WTC11 (cell line): ENCODE measurements at regions not wholly inside any gene's neighbourhood (a gene's known extent, or its start where the extent isn't known, plus 50 kb on each side); places are given as distances from the start of the nearest gene placed in this dataset.

Experiments used
- ATAC-seq: fragments of 200-7000 bp; cut with Tn5 transposase; 2 replicates; pipeline ENCODE4 v1.10.0; 2021; ENCODE audit warnings: mild to moderate bottlenecking, moderate library complexity
- CTCF ChIA-PET: fragments of 300-600 bp; sonication (Branson Sonifier 250); formaldehyde crosslinking; loops from one replicate; lab custom pipeline; 2021; ENCODE audit warnings: antibody characterized with exemption; lab: Charles Lee
- POLR2A ChIA-PET: fragments of 350-600 bp; sonication (Branson Sonifier 250); formaldehyde crosslinking; loops from one replicate; lab custom pipeline; 2021; ENCODE audit warnings: antibody characterized with exemption; lab: Charles Lee
- DNase-seq: peaks from one replicate; pipeline ENCODE4 v3.0.0; 2021; ENCODE audit warnings: low spot score
- H3K27ac Mint-ChIP-seq: 2 replicates; pipeline ENCODE4 v1.8.0; 2021; ENCODE audit warnings: mixed read lengths
- H3K27me3 Mint-ChIP-seq: 2 replicates; pipeline ENCODE4 v1.8.0; 2021; ENCODE audit warnings: low read depth, mild to moderate bottlenecking, moderate library complexity, mixed read lengths
- H3K36me3 Mint-ChIP-seq: 2 replicates; pipeline ENCODE4 v1.8.0; 2021; ENCODE audit warnings: mixed read lengths
- H3K4me1 Mint-ChIP-seq: 2 replicates; pipeline ENCODE4 v1.8.0; 2022; ENCODE audit warnings: mixed read lengths
- H3K4me3 Mint-ChIP-seq: 2 replicates; pipeline ENCODE4 v1.8.0; 2021; ENCODE audit warnings: mild to moderate bottlenecking, moderate library complexity, mixed read lengths
- H3K9me3 Mint-ChIP-seq: 2 replicates; pipeline ENCODE4 v1.8.0; 2021; ENCODE audit warnings: mixed read lengths
- CREB1 ChIP-seq: sonication (generic); formaldehyde crosslinking; IDR thresholded peaks from 2 replicates; pipeline ENCODE4 v1.8.0; 2023; ENCODE audit warnings: mild to moderate bottlenecking, missing genetic modification reagents
- E2F1 ChIP-seq: sonication (generic); formaldehyde crosslinking; IDR thresholded peaks from 2 replicates; pipeline ENCODE4 v1.8.0; 2022; ENCODE audit warnings: mild to moderate bottlenecking, missing genetic modification reagents
- FOXK1 ChIP-seq: sonication (generic); formaldehyde crosslinking; IDR thresholded peaks from 2 replicates; pipeline ENCODE4 v1.8.0; 2022; ENCODE audit warnings: mild to moderate bottlenecking, moderate library complexity, missing genetic modification reagents
- FOXP4 ChIP-seq: sonication (generic); formaldehyde crosslinking; IDR thresholded peaks from 2 replicates; pipeline ENCODE4 v1.8.0; 2022; ENCODE audit warnings: mild to moderate bottlenecking, missing genetic modification reagents
- NFATC4 ChIP-seq: fragments of 250-450 bp; sonication (Bioruptor Pico); IDR thresholded peaks from 2 replicates; pipeline ENCODE4 v1.9.0; 2021; ENCODE audit warnings: mild to moderate bottlenecking
- RELA ChIP-seq: sonication (generic); formaldehyde crosslinking; IDR thresholded peaks from 2 replicates; pipeline ENCODE4 v1.8.1; 2022; ENCODE audit warnings: missing genetic modification reagents, mild to moderate bottlenecking, borderline replicate concordance
- TEAD1 ChIP-seq: sonication (generic); formaldehyde crosslinking; IDR thresholded peaks from 2 replicates; pipeline ENCODE4 v1.8.0; 2022; ENCODE audit warnings: mild to moderate bottlenecking, missing genetic modification reagents
- ZBTB43 ChIP-seq: sonication (generic); formaldehyde crosslinking; IDR thresholded peaks from 2 replicates; pipeline ENCODE4 v1.8.1; 2023; ENCODE audit warnings: mild to moderate bottlenecking, missing genetic modification reagents
- ZNF232 ChIP-seq: sonication (generic); formaldehyde crosslinking; IDR thresholded peaks from 2 replicates; pipeline ENCODE4 v1.8.0; 2022; ENCODE audit warnings: mild to moderate bottlenecking, missing genetic modification reagents
- ZNF396 ChIP-seq: fragments of 250-450 bp; sonication (Bioruptor Pico); IDR thresholded peaks from 2 replicates; pipeline ENCODE4 v1.8.0; 2021; ENCODE audit warnings: mild to moderate bottlenecking, moderate library complexity, borderline replicate concordance
- ZNF416 ChIP-seq: fragments of 250-450 bp; sonication (Bioruptor Pico); IDR thresholded peaks from 2 replicates; pipeline ENCODE4 v1.9.0; 2021; ENCODE audit warnings: mild to moderate bottlenecking, inconsistent platforms
- TF ChIP-seq, protein P1 (sequence below): sonication (generic); formaldehyde crosslinking; IDR thresholded peaks from 2 replicates; pipeline ENCODE4 v1.8.1; 2022; ENCODE audit warnings: mild to moderate bottlenecking, missing genetic modification reagents, moderate library complexity, borderline replicate concordance
- TF ChIP-seq, protein P2 (sequence below): sonication (generic); formaldehyde crosslinking; IDR thresholded peaks from 2 replicates; pipeline ENCODE4 v1.8.1; 2023; ENCODE audit warnings: mild to moderate bottlenecking, missing genetic modification reagents, borderline replicate concordance

DNA sequence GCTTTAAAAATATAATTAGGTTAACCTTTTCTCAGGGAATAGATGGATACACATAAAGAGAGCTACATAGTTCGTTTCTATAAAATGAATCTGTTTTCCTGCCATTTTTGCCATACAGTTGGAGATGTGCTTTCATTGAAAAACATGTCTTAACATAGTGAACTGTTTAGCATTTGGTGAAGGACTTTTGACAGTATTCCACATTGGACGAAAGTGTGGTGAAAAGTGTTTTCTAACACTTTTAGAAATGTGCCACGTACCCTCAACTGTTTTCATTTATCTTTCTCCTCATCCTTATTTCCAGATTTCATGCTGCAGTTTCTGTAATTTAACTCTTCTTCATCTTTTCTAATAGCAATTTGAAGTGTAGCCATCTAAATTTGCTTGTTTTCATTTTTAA lies 249.1 kb upstream of the MTNR1B start:
- Mint-ChIP-seq H3K36me3 (peaks cover 17% of the 10 kb centered on the region), H3K27me3 (no peaks in the 10 kb centered on the region), H3K4me3 (no peak overlapping the region), H3K4me1 (0 out of 2 replicates have a peak, but pooled peaks cover 3% of the 10 kb centered on the region), H3K9me3 (peaks cover 28% of the 10 kb centered on the region), H3K27ac (no peak overlapping the region)
- no peak for DNase-seq
- ChIA-PET POLR2A (no interaction called here), CTCF (no interaction called here)
- ATAC-seq = no peak
- TF ChIP-seq ZNF396 (CRISPR knock-in tag) (no peak), NFATC4 (no peak)
- TF ChIP-seq, protein P1, sequence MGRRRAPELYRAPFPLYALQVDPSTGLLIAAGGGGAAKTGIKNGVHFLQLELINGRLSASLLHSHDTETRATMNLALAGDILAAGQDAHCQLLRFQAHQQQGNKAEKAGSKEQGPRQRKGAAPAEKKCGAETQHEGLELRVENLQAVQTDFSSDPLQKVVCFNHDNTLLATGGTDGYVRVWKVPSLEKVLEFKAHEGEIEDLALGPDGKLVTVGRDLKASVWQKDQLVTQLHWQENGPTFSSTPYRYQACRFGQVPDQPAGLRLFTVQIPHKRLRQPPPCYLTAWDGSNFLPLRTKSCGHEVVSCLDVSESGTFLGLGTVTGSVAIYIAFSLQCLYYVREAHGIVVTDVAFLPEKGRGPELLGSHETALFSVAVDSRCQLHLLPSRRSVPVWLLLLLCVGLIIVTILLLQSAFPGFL (CRISPR knock-in tag) = no peak

- no peaks in the 10 kb centered on the region for H3K27me3 Mint-ChIP-seq
- TF ChIP-seq CREB1 (no peak), ZNF232 (CRISPR knock-in tag) (no peak), ZNF416 (CRISPR knock-in tag) (no peak)
- TF ChIP-seq, all 79 proteins: peak for 0
- ATAC-seq (no peak), DNase-seq (no peak)
- Mint-ChIP-seq H3K9me3 (peaks cover 23% of the 10 kb centered on the region), H3K36me3 (peaks cover 17% of the 10 kb centered on the region), H3K4me3 (no peak overlapping the region), H3K4me1 (peaks cover 4% of the 10 kb centered on the region; the same call in 1 of the 2 replicates), H3K27ac (no peak overlapping the region)
- CTCF ChIA-PET = no interaction called here
- POLR2A ChIA-PET = no interaction called here
Observed at GRCh38 chr11:92725352-92725751, 244.1 kb upstream of the MTNR1B start.

DNA sequence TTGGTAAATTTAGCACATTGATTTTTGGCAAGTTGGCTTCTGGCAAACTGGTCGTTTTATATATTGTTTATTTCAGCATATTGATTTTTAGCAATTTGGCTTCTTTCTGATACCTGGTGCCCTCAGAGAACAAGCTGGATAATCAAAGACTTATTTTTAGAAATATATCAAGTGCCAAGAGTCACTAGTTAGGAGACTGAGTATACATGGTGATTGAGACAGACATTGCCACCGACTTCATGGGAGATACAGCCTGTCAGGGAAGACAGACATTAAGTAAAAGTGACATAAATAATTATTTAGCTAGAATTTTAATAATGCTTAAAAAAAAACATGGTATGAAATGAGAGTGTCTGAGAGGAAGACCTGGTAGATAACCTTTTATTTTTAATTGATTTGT lies 242.3 kb upstream of the MTNR1B start:
- H3K36me3 Mint-ChIP-seq = peaks cover 12% of the 10 kb centered on the region

More for the DNA sequence above, 242.3 kb upstream of the MTNR1B start:
- Mint-ChIP-seq H3K27me3 (no peaks in the 10 kb centered on the region), H3K9me3 (peaks cover 15% of the 10 kb centered on the region), H3K4me3 (no peak overlapping the region), H3K27ac (no peak overlapping the region), H3K4me1 (peaks cover 4% of the 10 kb centered on the region; the same call in 1 of the 2 replicates)
- TF ChIP-seq, protein P2, sequence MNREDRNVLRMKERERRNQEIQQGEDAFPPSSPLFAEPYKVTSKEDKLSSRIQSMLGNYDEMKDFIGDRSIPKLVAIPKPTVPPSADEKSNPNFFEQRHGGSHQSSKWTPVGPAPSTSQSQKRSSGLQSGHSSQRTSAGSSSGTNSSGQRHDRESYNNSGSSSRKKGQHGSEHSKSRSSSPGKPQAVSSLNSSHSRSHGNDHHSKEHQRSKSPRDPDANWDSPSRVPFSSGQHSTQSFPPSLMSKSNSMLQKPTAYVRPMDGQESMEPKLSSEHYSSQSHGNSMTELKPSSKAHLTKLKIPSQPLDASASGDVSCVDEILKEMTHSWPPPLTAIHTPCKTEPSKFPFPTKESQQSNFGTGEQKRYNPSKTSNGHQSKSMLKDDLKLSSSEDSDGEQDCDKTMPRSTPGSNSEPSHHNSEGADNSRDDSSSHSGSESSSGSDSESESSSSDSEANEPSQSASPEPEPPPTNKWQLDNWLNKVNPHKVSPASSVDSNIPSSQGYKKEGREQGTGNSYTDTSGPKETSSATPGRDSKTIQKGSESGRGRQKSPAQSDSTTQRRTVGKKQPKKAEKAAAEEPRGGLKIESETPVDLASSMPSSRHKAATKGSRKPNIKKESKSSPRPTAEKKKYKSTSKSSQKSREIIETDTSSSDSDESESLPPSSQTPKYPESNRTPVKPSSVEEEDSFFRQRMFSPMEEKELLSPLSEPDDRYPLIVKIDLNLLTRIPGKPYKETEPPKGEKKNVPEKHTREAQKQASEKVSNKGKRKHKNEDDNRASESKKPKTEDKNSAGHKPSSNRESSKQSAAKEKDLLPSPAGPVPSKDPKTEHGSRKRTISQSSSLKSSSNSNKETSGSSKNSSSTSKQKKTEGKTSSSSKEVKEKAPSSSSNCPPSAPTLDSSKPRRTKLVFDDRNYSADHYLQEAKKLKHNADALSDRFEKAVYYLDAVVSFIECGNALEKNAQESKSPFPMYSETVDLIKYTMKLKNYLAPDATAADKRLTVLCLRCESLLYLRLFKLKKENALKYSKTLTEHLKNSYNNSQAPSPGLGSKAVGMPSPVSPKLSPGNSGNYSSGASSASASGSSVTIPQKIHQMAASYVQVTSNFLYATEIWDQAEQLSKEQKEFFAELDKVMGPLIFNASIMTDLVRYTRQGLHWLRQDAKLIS = no peak
- no peak for TF ChIP-seq RELA (CRISPR knock-in tag)
- no peak for TF ChIP-seq E2F1 (CRISPR knock-in tag)
- no peak for TF ChIP-seq ZBTB43 (CRISPR knock-in tag)
- TF ChIP-seq, protein P1 (CRISPR knock-in tag) = no peak
- no peak for TF ChIP-seq FOXP4 (CRISPR knock-in tag)
- TF ChIP-seq FOXK1 (CRISPR knock-in tag) = no peak
- no peak for TF ChIP-seq TEAD1 (CRISPR knock-in tag)
- ChIA-PET POLR2A (no interaction called here), CTCF (no interaction called here)
- ATAC-seq (no peak), DNase-seq (no peak)
